HepG2 (cell line): ENCODE measurements at regions not wholly inside any gene's neighbourhood (a gene's known extent, or its start where the extent isn't known, plus 50 kb on each side); places are given as distances from the start of the nearest gene placed in this dataset.

ENCODE experiments used
- ATAC-seq: fragments of 200-7000 bp; cut with Tn5 transposase; 3 replicates; pipeline ENCODE4 v1.9.1; 2020; ENCODE audit warnings: mild to moderate bottlenecking, moderate library complexity
- BruUV-seq: library from RNA; stranded (reverse); fragments of 400-500 nt; replicated peaks from 2 replicates; lab custom pipeline; 2021; lab: Mats Ljungman, UMichigan
- CTCF ChIA-PET: fragments of 300-600 bp; formaldehyde crosslinking; extraction: SDS; loops from one replicate; lab custom pipeline; 2021; ENCODE audit warnings: low total read pairs, inconsistent platforms, low intra/inter-chr PET ratio; lab: Yijun Ruan, JAX
- POLR2A ChIA-PET: fragments of 350-600 bp; sonication (Branson Sonifier 250); formaldehyde crosslinking; loops from one replicate; lab custom pipeline; 2020; ENCODE audit warnings: antibody characterized with exemption, inconsistent platforms; lab: Yijun Ruan, JAX
- DNase-seq: peaks from one replicate; pipeline ENCODE4 v3.0.0-alpha.2; 2015; ENCODE audit warnings: low spot score
- FAIRE-seq: peaks from 3 replicates; lab custom pipeline; 2011; peaks lifted over from hg19 to GRCh38; lab: Jason Lieb, UNC
- H2AFZ ChIP-seq: one replicate; pipeline ENCODE4 v1.6.1; 2011; ENCODE audit warnings: low read length, inconsistent platforms
- H3K27ac ChIP-seq: fragments of 300-600 bp; 3 replicates; pipeline ENCODE4 v1.8.0; 2011; ENCODE audit warnings: mixed run types, mild to moderate bottlenecking, mixed read lengths, low read length, inconsistent platforms; ENCODE audit not compliant: insufficient read depth; ENCODE audit errors: extremely low read length
- H3K27me3 ChIP-seq, 2 experiments: fragments of 200-600 bp in 1 of 2; 2 replicates in 1 of 2; 3 replicates in 1 of 2; pipeline versions ENCODE4 v1.6.0 to v1.8.0; 2011; ENCODE audit warnings: low read length in 2 of 2, mild to moderate bottlenecking in 2 of 2, moderate library complexity in 2 of 2, inconsistent platforms in 1 of 2; ENCODE audit not compliant: insufficient read depth in 2 of 2, control insufficient read depth in 1 of 2
- H3K36me3 ChIP-seq, 2 experiments: fragments of 200-600 bp in 1 of 2; replicated peaks in 1 of 2; 2 replicates in 1 of 2; 3 replicates in 1 of 2; pipeline versions ENCODE4 v1.5.1 to v1.8.0; 2011; ENCODE audit warnings: low read length in 2 of 2, inconsistent platforms in 1 of 2; ENCODE audit not compliant: insufficient read depth in 2 of 2, control insufficient read depth in 1 of 2
- H3K4me1 ChIP-seq: 2 replicates; pipeline ENCODE4 v1.5.1; 2012; ENCODE audit warnings: low read length, inconsistent platforms; ENCODE audit not compliant: insufficient read depth
- H3K4me2 ChIP-seq: 2 replicates; pipeline ENCODE4 v1.6.0; 2011; ENCODE audit warnings: low read depth, low read length, inconsistent platforms
- H3K4me3 ChIP-seq, 3 experiments: fragments of 200-600 bp in 1 of 3; sonication (generic), shearing (Covaris generic) in 1 of 3; replicated peaks in 1 of 3; 2 replicates each; pipeline ENCODE4 v1.5.1; 2011 to 2016; ENCODE audit warnings: low read length in 3 of 3, inconsistent platforms in 2 of 3, low read depth in 2 of 3, mild to moderate bottlenecking in 2 of 3, control low read depth in 1 of 3, mixed read lengths in 1 of 3; ENCODE audit not compliant: insufficient read depth in 1 of 3
- H3K79me2 ChIP-seq: one replicate; pipeline ENCODE4 v1.6.1; 2011; ENCODE audit warnings: low read length, inconsistent platforms; ENCODE audit not compliant: insufficient read depth
- H3K9ac ChIP-seq: 2 replicates; pipeline ENCODE4 v1.6.0; 2011; ENCODE audit warnings: mild to moderate bottlenecking, low read depth, low read length, inconsistent platforms; ENCODE audit not compliant: insufficient read depth
- H3K9me3 ChIP-seq: 2 replicates; pipeline ENCODE4 v1.5.1; 2012; ENCODE audit warnings: mild to moderate bottlenecking, low read length
- H4K20me1 ChIP-seq: 2 replicates; pipeline ENCODE4 v1.6.0; 2011; ENCODE audit warnings: inconsistent platforms, mild to moderate bottlenecking, low read length, moderate library complexity; ENCODE audit not compliant: insufficient read depth
- ATF4 ChIP-seq, 2 experiments: fragments of 450-650 bp in 1 of 2; sonication (generic) in 1 of 2; formaldehyde crosslinking; IDR thresholded peaks; 2 replicates each; pipeline versions ENCODE4 v1.5.0 to v1.8.0; 2020 to 2022; ENCODE audit warnings: mild to moderate bottlenecking in 1 of 2, missing genetic modification reagents in 1 of 2
- FOXK1 ChIP-seq: sonication (generic); formaldehyde crosslinking; IDR thresholded peaks from 2 replicates; pipeline ENCODE4 v1.4.0; 2020; ENCODE audit warnings: low read depth, missing genetic modification reagents, borderline replicate concordance
- GATAD2A ChIP-seq: IDR thresholded peaks from 2 replicates; pipeline ENCODE4 v1.6.1; 2016
- ISL2 ChIP-seq: sonication (generic); formaldehyde crosslinking; IDR thresholded peaks from 2 replicates; pipeline ENCODE4 v1.5.0; 2020; ENCODE audit warnings: missing genetic modification reagents
- MED1 ChIP-seq: sonication (generic); formaldehyde crosslinking; IDR thresholded peaks from 2 replicates; pipeline ENCODE4 v1.4.0; 2020; ENCODE audit warnings: missing genetic modification reagents
- THRA ChIP-seq: sonication (generic); formaldehyde crosslinking; IDR thresholded peaks from 2 replicates; pipeline ENCODE4 v1.4.0; 2020; ENCODE audit warnings: missing genetic modification reagents, borderline replicate concordance
- ZNF121 ChIP-seq: sonication (generic); formaldehyde crosslinking; IDR thresholded peaks from 2 replicates; pipeline ENCODE4 v1.5.0; 2020; ENCODE audit warnings: mild to moderate bottlenecking, missing genetic modification reagents
- ZNF33A ChIP-seq: sonication (generic); formaldehyde crosslinking; IDR thresholded peaks from 2 replicates; pipeline ENCODE4 v1.5.1; 2020; ENCODE audit warnings: missing genetic modification reagents, mild to moderate bottlenecking, moderate library complexity, borderline replicate concordance
- ZNF441 ChIP-seq: sonication (generic); formaldehyde crosslinking; IDR thresholded peaks from 2 replicates; pipeline ENCODE4 v1.7.0; 2021; ENCODE audit warnings: missing genetic modification reagents, borderline replicate concordance
- ZNF468 ChIP-seq: sonication (generic); formaldehyde crosslinking; IDR thresholded peaks from 2 replicates; pipeline ENCODE4 v1.8.0; 2022; ENCODE audit warnings: mild to moderate bottlenecking, moderate library complexity, missing genetic modification reagents
- ZNF550 ChIP-seq: sonication (generic); formaldehyde crosslinking; IDR thresholded peaks from 2 replicates; pipeline ENCODE4 v1.4.0; 2020; ENCODE audit warnings: mild to moderate bottlenecking, missing genetic modification reagents, borderline replicate concordance
- ZNF629 ChIP-seq: sonication (generic); formaldehyde crosslinking; conservative IDR thresholded peaks from 2 replicates; pipeline ENCODE4 v1.5.0; 2020; ENCODE audit warnings: missing genetic modification reagents
- ZNF747 ChIP-seq: sonication (generic); formaldehyde crosslinking; IDR thresholded peaks from 2 replicates; pipeline ENCODE4 v1.8.1; 2023; ENCODE audit warnings: missing genetic modification reagents, mild to moderate bottlenecking, borderline replicate concordance
- WGBS: methylation state at CpG from one replicate; pipeline ENCODE4 v1.1.6; 2017; ENCODE audit warnings: low lambda C conversion rate; 5-methylcytosine and 5-hydroxymethylcytosine counted together
- in situ Hi-C: cut with HindIII; loops from 2 replicates; pipeline ENCODE4 v1.10.0; 2017; ENCODE audit warnings: low pct_unique_long_range_greater_than_20kb; ENCODE audit not compliant: extremely low pct_ligation_motif_present
- intact Hi-C: fragments of 100-400 bp; cut with micrococcal nuclease; formaldehyde crosslinking; loops from one replicate; pipeline ENCODE4 v1.10.0; 2022; ENCODE audit not compliant: unreplicated experiment
- TF ChIP-seq, protein P1 (sequence below): sonication (generic); formaldehyde crosslinking; IDR thresholded peaks from 2 replicates; pipeline ENCODE4 v1.4.0; 2020; ENCODE audit warnings: missing genetic modification reagents

GRCh38 chr20:53735536-53736050 lies 142.0 kb upstream of the ZNF217 start:
- Histone ChIP-seq H3K27me3 (no peaks in the 10 kb centered on the region; a peak in 1 of 5 replicates), H2AFZ (peak overlapping the region; percentile 49), H3K79me2 (no peaks in the 10 kb centered on the region), H3K9ac (no peak overlapping the region; the same call in 1 of the 2 replicates), H3K4me2 (peak overlapping the region; percentile 92), H3K9me3 (no peaks in the 10 kb centered on the region), H3K4me3 (no peak overlapping the region; a peak in 1 of 6 replicates), H3K36me3 (no peaks in the 10 kb centered on the region), H4K20me1 (no peaks in the 10 kb centered on the region), H3K4me1 (peaks cover 70% of the 10 kb centered on the region), H3K27ac (no peak overlapping the region)
- FAIRE-seq (no peak), DNase-seq (no peak), ATAC-seq (no peak)
- in situ Hi-C loops: no loop called here
- intact Hi-C loops: loop anchor here (5.0 kb wide), 3 partner anchors 52 to 182 kb away; no protein-coding TSS in a partner anchor
- POLR2A ChIA-PET: interaction anchor here (1.0 to 6.4 kb wide), 9 partner anchors 28 to 181 kb away, joined by 4 to 51 read pairs (median 7); partner anchors contain the start of gene ZNF217
- BruUV-seq: no TSS peak
- WGBS: 25% methylated on average over 5 of the region's 5 CpGs
- CTCF ChIA-PET: no interaction called here
- no peak for TF ChIP-seq FOXK1 (CRISPR knock-in tag)
- no peak for TF ChIP-seq ISL2 (CRISPR knock-in tag)
- peak; percentile 36; the same call in 1 of the 2 replicates for TF ChIP-seq MED1 (CRISPR knock-in tag)
- no peak for TF ChIP-seq ZNF441 (CRISPR knock-in tag)
- TF ChIP-seq ZNF629: peak; percentile 88
- TF ChIP-seq, protein P1, sequence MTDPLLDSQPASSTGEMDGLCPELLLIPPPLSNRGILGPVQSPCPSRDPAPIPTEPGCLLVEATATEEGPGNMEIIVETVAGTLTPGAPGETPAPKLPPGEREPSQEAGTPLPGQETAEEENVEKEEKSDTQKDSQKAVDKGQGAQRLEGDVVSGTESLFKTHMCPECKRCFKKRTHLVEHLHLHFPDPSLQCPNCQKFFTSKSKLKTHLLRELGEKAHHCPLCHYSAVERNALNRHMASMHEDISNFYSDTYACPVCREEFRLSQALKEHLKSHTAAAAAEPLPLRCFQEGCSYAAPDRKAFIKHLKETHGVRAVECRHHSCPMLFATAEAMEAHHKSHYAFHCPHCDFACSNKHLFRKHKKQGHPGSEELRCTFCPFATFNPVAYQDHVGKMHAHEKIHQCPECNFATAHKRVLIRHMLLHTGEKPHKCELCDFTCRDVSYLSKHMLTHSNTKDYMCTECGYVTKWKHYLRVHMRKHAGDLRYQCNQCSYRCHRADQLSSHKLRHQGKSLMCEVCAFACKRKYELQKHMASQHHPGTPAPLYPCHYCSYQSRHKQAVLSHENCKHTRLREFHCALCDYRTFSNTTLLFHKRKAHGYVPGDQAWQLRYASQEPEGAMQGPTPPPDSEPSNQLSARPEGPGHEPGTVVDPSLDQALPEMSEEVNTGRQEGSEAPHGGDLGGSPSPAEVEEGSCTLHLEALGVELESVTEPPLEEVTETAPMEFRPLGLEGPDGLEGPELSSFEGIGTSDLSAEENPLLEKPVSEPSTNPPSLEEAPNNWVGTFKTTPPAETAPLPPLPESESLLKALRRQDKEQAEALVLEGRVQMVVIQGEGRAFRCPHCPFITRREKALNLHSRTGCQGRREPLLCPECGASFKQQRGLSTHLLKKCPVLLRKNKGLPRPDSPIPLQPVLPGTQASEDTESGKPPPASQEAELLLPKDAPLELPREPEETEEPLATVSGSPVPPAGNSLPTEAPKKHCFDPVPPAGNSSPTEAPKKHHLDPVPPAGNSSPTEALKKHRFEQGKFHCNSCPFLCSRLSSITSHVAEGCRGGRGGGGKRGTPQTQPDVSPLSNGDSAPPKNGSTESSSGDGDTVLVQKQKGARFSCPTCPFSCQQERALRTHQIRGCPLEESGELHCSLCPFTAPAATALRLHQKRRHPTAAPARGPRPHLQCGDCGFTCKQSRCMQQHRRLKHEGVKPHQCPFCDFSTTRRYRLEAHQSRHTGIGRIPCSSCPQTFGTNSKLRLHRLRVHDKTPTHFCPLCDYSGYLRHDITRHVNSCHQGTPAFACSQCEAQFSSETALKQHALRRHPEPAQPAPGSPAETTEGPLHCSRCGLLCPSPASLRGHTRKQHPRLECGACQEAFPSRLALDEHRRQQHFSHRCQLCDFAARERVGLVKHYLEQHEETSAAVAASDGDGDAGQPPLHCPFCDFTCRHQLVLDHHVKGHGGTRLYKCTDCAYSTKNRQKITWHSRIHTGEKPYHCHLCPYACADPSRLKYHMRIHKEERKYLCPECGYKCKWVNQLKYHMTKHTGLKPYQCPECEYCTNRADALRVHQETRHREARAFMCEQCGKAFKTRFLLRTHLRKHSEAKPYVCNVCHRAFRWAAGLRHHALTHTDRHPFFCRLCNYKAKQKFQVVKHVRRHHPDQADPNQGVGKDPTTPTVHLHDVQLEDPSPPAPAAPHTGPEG (CRISPR knock-in tag): peak; percentile 54; the same call in 1 of the 2 replicates
- no peak for TF ChIP-seq ZNF468 (CRISPR knock-in tag)
- TF ChIP-seq ATF4 (CRISPR knock-in tag; IDR thresholded peaks at IDR 0.05): peak in 1 of 2 experiments; percentile 52; a peak in 1 of 4 replicates
- TF ChIP-seq ZNF33A (CRISPR knock-in tag): no peak
- TF ChIP-seq ZNF121 (CRISPR knock-in tag): 0 out of 2 replicates have a peak, but pooled peaks have one; percentile 13
- TF ChIP-seq THRA (CRISPR knock-in tag): peak; percentile 17; the same call in 1 of the 2 replicates
- no peak for TF ChIP-seq ZNF550 (CRISPR knock-in tag)
- TF ChIP-seq GATAD2A: peak; percentile 40
- no peak for TF ChIP-seq ZNF747 (CRISPR knock-in tag)
